ENCODE measurements at regions not wholly inside any gene's neighbourhood (a gene's known extent, or its start where the extent isn't known, plus 50 kb on each side); places are given as distances from the start of the nearest gene placed in this dataset.

GRCh38 chr5:136682986-136683385 is 317.6 kb upstream of the TRPC7 start:
- no peak for DNase-seq

- no peak for DNase-seq
Observed at GRCh38 chr5:136679233-136679632, 313.9 kb upstream of the TRPC7 start.

- no peak for DNase-seq
Observed at GRCh38 chr5:136677217-136677616, 311.9 kb upstream of the TRPC7 start.

- DNase-seq = no peak
Observed at GRCh38 chr5:136676685-136677084, 311.3 kb upstream of the TRPC7 start.

- DNase-seq = no peak
Observed at GRCh38 chr5:136675769-136676168, 310.4 kb upstream of the TRPC7 start.

- DNase-seq = no peak
Observed at GRCh38 chr5:136674178-136674577, 308.8 kb upstream of the TRPC7 start.

- DNase-seq = no peak
Observed at GRCh38 chr5:136667789-136668188, 302.4 kb upstream of the TRPC7 start.

GRCh38 chr5:136666970-136667620 is 301.8 kb upstream of the TRPC7 start:
- DNase-seq = no peak

- no peak for DNase-seq
Observed at GRCh38 chr5:136665331-136665730, 300.0 kb upstream of the TRPC7 start.

GRCh38 chr5:136661026-136661425 is 295.7 kb upstream of the TRPC7 start:
- DNase-seq = no peak

GRCh38 chr5:136656811-136657210 is 291.5 kb upstream of the TRPC7 start:
- DNase-seq = no peak

GRCh38 chr5:136655468-136655867 is 290.1 kb upstream of the TRPC7 start:
- no peak for DNase-seq

GRCh38 chr5:136646915-136647314 is 281.6 kb upstream of the TRPC7 start:
- DNase-seq = no peak

- DNase-seq = no peak
Observed at GRCh38 chr5:136642976-136643375, 277.6 kb upstream of the TRPC7 start.

GRCh38 chr5:136639616-136640015 is 274.3 kb upstream of the TRPC7 start:
- DNase-seq = no peak

GRCh38 chr5:136638084-136638483 is 272.7 kb upstream of the TRPC7 start:
- no peak for DNase-seq

- DNase-seq = no peak
Observed at GRCh38 chr5:136636001-136636400, 270.7 kb upstream of the TRPC7 start.

GRCh38 chr5:136631186-136631585 is 265.8 kb upstream of the TRPC7 start:
- DNase-seq = no peak

- no peak for DNase-seq
Observed at GRCh38 chr5:136629125-136629792, 263.9 kb upstream of the TRPC7 start.

GRCh38 chr5:136626531-136626930 is 261.2 kb upstream of the TRPC7 start:
- DNase-seq = no peak

GRCh38 chr5:136622747-136623146 is 257.4 kb upstream of the TRPC7 start:
- no peak for DNase-seq

GRCh38 chr5:136621743-136622142 is 256.4 kb upstream of the TRPC7 start:
- no peak for DNase-seq

GRCh38 chr5:136620621-136621020 is 255.3 kb upstream of the TRPC7 start:
- no peak for DNase-seq

- DNase-seq = no peak
Observed at GRCh38 chr5:136620016-136620419, 254.7 kb upstream of the TRPC7 start.

- DNase-seq = no peak
Observed at GRCh38 chr5:136619556-136619955, 254.2 kb upstream of the TRPC7 start.

Measured in DMS 273 treated with DMSO at 0.1 percent for 48 hours (cell line).